Lower leg skin (tissue), 4 donors: ENCODE measurements at regions not wholly inside any gene's neighbourhood (a gene's known extent, or its start where the extent isn't known, plus 50 kb on each side); places are given as distances from the start of the nearest gene placed in this dataset.
"Not testable (repeated sequence)": the region's sequence is repeated elsewhere in the genome, so short reads cannot be mapped to it uniquely, and the experiment has no call there.

Source experiments
- DNase-seq, 2 donors: peaks; one replicate each; pipeline ENCODE4 v3.0.0-alpha.2; 2019; ENCODE audit warnings: low spot score in 2 of 2
- H3K4me3 ChIP-seq: fragments of 200-600 bp; sonication (generic); 2 replicates; pipeline ENCODE4 v1.5.1; 2017; ENCODE audit warnings: mild to moderate bottlenecking, low read depth; ENCODE audit not compliant: poor library complexity, severe bottlenecking
- CTCF ChIP-seq, 3 donors: fragments of 450-650 bp; IDR thresholded peaks; one replicate each; pipeline ENCODE4 v1.5.1; 2016; ENCODE audit warnings: antibody characterized with exemption in 3 of 3, mild to moderate bottlenecking in 3 of 3, moderate library complexity in 2 of 3
- POLR2A ChIP-seq, 2 donors: fragments of 450-650 bp; IDR thresholded peaks; one replicate each; pipeline ENCODE4 v1.6.1; 2016 to 2017; ENCODE audit warnings: antibody characterized with exemption in 2 of 2, mild to moderate bottlenecking in 1 of 2, moderate library complexity in 1 of 2
- WGBS, 2 donors: methylation state at CpG; one replicate each; pipeline ENCODE4 v1.1.5; 2018; 5-methylcytosine and 5-hydroxymethylcytosine counted together
- intact Hi-C: fragments of 100-400 bp; cut with DNase I; formaldehyde crosslinking; loops from one replicate; pipeline ENCODE4 v1.15.0; 2023; ENCODE audit warnings: low total_unique reads

- intact Hi-C loops: no loop called here
- 75 to 81% methylated on average over 1 of the region's 1 CpG for WGBS, 2 donors
- DNase-seq: no peak
- TF ChIP-seq POLR2A (IDR thresholded peaks at IDR 0.05) (no peak), CTCF (IDR thresholded peaks at IDR 0.05) (no peak)
- H3K4me3 ChIP-seq: no peak overlapping the region
Observed at GRCh38 chr13:74726206-74726605, 592.0 kb upstream of the KLF12 start.

GRCh38 chr13:74718232-74718842 is 584.1 kb upstream of the KLF12 start:
- intact Hi-C loops, H3K4me3 ChIP-seq, DNase-seq: not testable (repeated sequence)
- whole genome bisulfite sequencing, 2 donors: 93 to 100% methylated on average over 14 to 22 of the region's 31 CpGs

- 85 to 91% methylated on average over 2 of the region's 2 CpGs for WGBS, 2 donors
- no peak for TF ChIP-seq POLR2A (IDR thresholded peaks at IDR 0.05)
- TF ChIP-seq CTCF (IDR thresholded peaks at IDR 0.05): no peak
- intact Hi-C loops: no loop called here
- DNase-seq: no peak
- no peak overlapping the region for H3K4me3 ChIP-seq
Observed at GRCh38 chr13:74715718-74716117, 581.5 kb upstream of the KLF12 start.

- intact Hi-C loops: no loop called here
- DNase-seq: no peak
- TF ChIP-seq CTCF (IDR thresholded peaks at IDR 0.05) (no peak), POLR2A (IDR thresholded peaks at IDR 0.05) (no peak)
- H3K4me3 ChIP-seq: no peak overlapping the region
Observed at GRCh38 chr13:74710006-74710405, 575.8 kb upstream of the KLF12 start.

- no peak overlapping the region for H3K4me3 ChIP-seq
- DNase-seq: no peak
- intact Hi-C loops: no loop called here
Observed at GRCh38 chr13:74709226-74709625, 575.0 kb upstream of the KLF12 start.

GRCh38 chr13:74708629-74709028 is 574.4 kb upstream of the KLF12 start:
- DNase-seq: no peak
- intact Hi-C loops: no loop called here
- 54 to 57% methylated on average over 3 of the region's 3 CpGs for WGBS, 2 donors
- TF ChIP-seq CTCF (IDR thresholded peaks at IDR 0.05) (no peak), POLR2A (IDR thresholded peaks at IDR 0.05) (no peak)
- H3K4me3 ChIP-seq: no peak overlapping the region

More at GRCh38 chr13:74709226-74709625, 575.0 kb upstream of the KLF12 start:
- 79% methylated on average over 2 of the region's 2 CpGs for WGBS, 2 donors
- no peak for TF ChIP-seq CTCF (IDR thresholded peaks at IDR 0.05)
- TF ChIP-seq POLR2A (IDR thresholded peaks at IDR 0.05): no peak
